ENCODE measurements at regions not wholly inside any gene's neighbourhood (a gene's known extent, or its start where the extent isn't known, plus 50 kb on each side); places are given as distances from the start of the nearest gene placed in this dataset.
A peak's percentile ranks its signal among the peaks of the same experiment; 100 is the strongest.

- DNase-seq: peak; percentile 42
Observed at GRCh38 chr9:4382722-4383317, 83.0 kb upstream of the GLIS3 start.

GRCh38 chr9:4381744-4382143 is 81.9 kb upstream of the GLIS3 start:
- no peak for DNase-seq

- no peak for DNase-seq
Observed at GRCh38 chr9:4380406-4380805, 80.5 kb upstream of the GLIS3 start.

GRCh38 chr9:4375424-4376200 is 75.7 kb upstream of the GLIS3 start:
- DNase-seq: no peak

DNA sequence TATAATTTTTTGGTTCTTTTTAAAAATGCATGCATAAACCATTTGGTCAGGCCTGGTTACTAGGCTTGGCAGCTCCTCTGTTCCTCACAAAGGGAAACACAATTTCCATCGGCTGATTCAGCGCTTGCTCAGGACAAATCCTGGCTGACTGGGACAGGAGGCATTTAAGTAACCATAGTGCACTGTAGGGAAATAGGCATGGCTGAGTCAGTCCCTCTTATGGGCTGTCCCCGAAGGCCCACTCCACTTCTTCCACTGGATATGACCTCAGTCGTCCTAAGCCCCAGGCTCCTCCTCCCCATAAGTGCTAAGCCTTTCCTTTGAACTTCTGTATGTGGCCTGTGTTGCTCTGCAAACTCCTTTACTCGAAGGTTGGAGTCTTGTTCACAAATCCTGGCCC is 71.2 kb upstream of the GLIS3 start:
- no peak for DNase-seq

DNA sequence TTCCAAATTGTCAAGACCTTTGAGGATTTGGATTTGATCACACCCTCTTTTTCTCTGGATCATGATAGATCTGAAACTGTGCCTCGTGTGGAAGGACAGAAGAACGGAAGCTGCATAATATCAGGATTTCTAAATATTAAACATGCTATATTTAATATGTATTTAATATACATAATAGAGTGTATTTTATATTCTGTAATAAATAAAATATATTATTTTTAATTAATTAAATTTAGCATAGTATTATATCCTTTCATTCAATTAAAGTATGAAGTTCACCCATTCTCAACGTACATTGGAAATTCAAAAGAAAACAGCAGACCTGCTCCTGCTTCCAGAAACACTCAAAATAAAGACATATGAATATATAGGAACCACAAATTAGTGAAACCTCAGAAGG is 70.6 kb upstream of the GLIS3 start:
- no peak for DNase-seq

- DNase-seq: peak; percentile 46
Observed at GRCh38 chr9:4366591-4367330, 66.9 kb upstream of the GLIS3 start.

DNA sequence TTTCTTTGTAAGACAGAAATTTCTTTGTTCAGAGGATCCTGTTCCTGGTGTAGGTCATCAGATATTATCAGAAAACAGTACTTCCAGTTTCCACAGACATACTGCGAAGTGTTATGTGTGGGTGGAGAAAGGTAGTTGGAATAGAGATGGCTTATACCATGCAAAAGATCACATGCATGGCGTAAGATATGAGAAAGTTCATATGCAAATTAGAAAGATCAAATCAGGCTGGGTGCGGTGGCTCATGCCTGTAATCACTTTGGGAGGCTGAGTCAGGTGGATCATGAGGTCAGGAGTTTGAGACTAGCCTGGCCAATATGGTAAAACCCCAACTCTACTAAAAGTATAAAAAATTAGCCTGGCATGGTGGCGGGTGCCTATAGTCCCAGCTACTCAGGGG is 65.2 kb upstream of the GLIS3 start:
- DNase-seq: no peak

GRCh38 chr9:4362281-4362680 is 62.4 kb upstream of the GLIS3 start:
- no peak for DNase-seq

DNA sequence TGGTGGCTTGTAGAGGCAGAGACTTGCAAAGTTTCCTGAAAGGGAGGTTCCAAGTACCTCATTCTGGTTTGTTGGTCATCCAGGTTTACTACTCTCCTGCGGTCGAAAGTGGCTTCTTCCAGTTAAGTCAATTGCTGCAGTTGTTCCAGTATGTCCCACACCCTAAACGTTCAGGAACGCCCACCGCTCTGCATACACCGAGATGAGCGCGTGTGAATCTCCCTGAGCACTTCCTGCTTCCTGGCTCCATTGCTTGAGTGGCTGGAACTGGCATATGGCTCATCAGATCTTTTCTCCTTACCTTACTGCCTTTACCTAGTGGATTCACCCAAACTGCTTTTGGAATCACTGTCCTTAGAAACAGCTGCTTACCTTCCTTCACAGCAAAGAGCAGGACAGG is 59.1 kb upstream of the GLIS3 start:
- no peak for DNase-seq

DNA sequence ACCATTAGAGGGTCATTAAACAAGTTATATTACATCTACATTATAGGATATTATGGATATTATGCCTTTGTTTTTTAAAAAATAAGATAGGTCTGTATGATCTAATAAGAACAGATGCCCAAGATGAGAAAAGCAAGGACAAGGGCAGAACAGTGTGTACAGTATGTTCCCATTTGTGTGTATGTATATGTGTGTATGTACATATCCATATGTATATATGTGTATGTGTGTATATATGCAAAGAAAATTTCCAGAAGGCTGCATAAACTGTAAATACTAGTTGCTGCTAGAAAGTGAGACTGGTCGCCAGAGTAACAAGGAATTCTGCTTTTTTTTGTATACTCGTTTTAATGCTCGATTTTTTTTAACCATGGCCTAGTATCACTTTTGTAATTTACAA is 58.1 kb upstream of the GLIS3 start:
- DNase-seq: no peak

- no peak for DNase-seq
Observed at GRCh38 chr9:4356306-4356705, 56.4 kb upstream of the GLIS3 start.

- no peak for DNase-seq
Observed at GRCh38 chr9:4353236-4353635, 53.4 kb upstream of the GLIS3 start.

DNA sequence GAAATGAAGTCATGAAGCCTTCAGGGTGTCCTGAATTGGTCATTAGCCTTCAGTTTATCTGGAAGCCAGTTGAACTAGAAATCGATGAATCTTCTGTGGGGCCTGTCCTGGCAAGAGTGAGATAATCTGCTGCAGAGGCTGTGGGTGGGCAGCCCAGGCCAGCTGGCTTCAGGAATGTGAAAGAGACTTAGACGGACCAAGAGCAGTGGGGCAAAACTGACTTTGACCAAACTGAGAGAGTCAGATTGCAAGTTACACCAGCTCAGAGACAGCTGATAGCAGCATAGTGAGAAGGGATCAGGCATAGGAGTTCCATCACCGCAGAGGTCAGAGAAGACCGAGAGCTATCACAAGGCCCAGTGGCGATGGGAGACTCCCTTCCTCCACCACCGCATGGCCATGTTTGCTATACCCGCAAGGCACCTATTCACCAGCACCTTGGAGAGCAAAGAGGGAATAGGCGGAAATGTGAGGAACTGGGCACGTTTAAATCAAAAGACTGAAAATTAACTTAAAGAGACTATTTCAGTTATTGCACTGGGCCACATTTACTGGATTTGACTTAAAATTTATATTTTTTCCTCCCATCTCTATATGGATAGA is 50.0 kb upstream of the GLIS3 start:
- DNase-seq: no peak
